ENCODE measurements at regions not wholly inside any gene's neighbourhood (a gene's known extent, or its start where the extent isn't known, plus 50 kb on each side); places are given as distances from the start of the nearest gene placed in this dataset.
"Not testable (repeated sequence)": the region's sequence is repeated elsewhere in the genome, so short reads cannot be mapped to it uniquely, and the experiment has no call there.

GRCh38 chr10:130351466-130352290 lies 215.5 kb downstream of the GLRX3 start:
- Histone ChIP-seq H3K4me3 (ENCODE audit: low read length) (no peak overlapping the region), H3K27me3 (ENCODE audit: control insufficient read depth, insufficient read depth) (no peaks in the 10 kb centered on the region), H3K4me1 (ENCODE audit: control insufficient read depth, insufficient read depth, low read length) (no peaks in the 10 kb centered on the region), H3K9me3 (ENCODE audit: control insufficient read depth, low read length) (no peaks in the 10 kb centered on the region), H3K27ac (ENCODE audit: low read length) (no peak overlapping the region)
- DNase-seq (no peak), ATAC-seq (no peak)
- intact Hi-C loops (cut with DNase I): no loop called here
- 84% methylated on average over 17 of the region's 17 CpGs for WGBS

GRCh38 chr10:130352291-130352645 lies 216.1 kb downstream of the GLRX3 start:
- Histone ChIP-seq H3K27me3 (ENCODE audit: control insufficient read depth, insufficient read depth) (no peaks in the 10 kb centered on the region), H3K4me1 (ENCODE audit: control insufficient read depth, insufficient read depth, low read length) (no peaks in the 10 kb centered on the region), H3K4me3 (ENCODE audit: low read length) (no peak overlapping the region), H3K27ac (ENCODE audit: low read length) (no peak overlapping the region), H3K9me3 (ENCODE audit: control insufficient read depth, low read length) (no peaks in the 10 kb centered on the region)
- intact Hi-C loops (cut with DNase I): no loop called here
- DNase-seq (no peak), ATAC-seq (no peak)
- 47% methylated on average over 9 of the region's 9 CpGs for WGBS

DNA sequence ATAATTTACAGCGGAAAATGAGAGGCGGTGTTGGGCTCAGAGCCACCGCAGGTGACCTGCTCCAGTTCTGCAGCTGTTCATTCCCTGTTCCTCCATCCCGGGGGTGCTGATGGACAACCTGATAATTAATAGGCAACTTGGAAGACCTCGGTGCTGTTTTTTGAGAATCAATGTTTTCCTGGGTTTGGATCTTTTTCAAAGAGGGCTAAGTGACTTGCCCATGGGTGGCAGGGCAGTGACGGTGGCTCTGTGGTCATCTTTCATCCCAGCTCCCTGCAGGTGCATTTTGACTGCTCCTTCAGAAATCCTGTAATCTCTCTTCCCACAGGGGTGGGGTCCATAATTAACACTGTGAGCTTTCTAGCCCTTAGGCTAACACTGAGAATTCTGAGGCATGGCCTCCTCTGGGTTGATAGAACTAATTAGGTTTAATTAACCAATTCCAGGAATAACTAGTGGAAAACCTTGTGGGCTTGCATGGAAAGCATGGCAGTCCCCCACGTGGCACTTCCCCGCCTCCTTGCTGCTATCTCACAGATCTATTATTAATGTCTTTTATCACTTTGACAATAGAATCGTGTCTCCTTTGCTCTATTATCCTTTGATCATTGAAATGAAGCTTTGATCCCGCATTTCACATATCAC lies 217.9 kb downstream of the GLRX3 start:
- no peak for DNase-seq

DNA sequence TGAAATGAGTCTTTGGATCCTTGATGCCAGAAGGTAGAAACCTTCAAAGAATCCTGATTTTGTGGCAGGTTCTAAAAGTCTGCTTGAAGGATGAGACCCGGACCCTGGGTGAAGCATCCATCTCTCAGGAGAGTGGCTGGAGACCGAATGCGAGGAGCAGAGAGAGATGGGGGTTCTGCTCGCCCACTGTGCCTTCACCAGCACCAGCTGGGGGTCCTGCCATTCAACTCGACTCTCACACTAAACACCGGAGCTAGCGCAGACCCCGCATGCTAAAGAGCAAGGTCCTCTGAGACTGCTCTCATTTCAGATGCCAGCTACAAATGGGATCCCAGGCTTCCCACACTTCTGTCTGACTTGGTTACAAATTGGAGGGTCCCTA lies 218.4 kb downstream of the GLRX3 start:
- Histone ChIP-seq H3K4me1 (ENCODE audit: control insufficient read depth, insufficient read depth, low read length) (no peaks in the 10 kb centered on the region), H3K27ac (ENCODE audit: low read length) (no peak overlapping the region), H3K27me3 (ENCODE audit: control insufficient read depth, insufficient read depth) (no peaks in the 10 kb centered on the region), H3K4me3 (ENCODE audit: low read length) (no peak overlapping the region), H3K9me3 (ENCODE audit: control insufficient read depth, low read length) (no peaks in the 10 kb centered on the region)
- no peak for DNase-seq
- intact Hi-C loops (cut with DNase I): no loop called here
- no peak for ATAC-seq
- 88% methylated on average over 8 of the region's 8 CpGs for WGBS

More for the DNA sequence above, 217.9 kb downstream of the GLRX3 start:
- no peaks in the 10 kb centered on the region for H3K9me3 ChIP-seq (ENCODE audit: control insufficient read depth, low read length)
- intact Hi-C loops (cut with DNase I): no loop called here
- H3K4me1 ChIP-seq (ENCODE audit: control insufficient read depth, insufficient read depth, low read length): no peaks in the 10 kb centered on the region
- no peak overlapping the region for H3K27ac ChIP-seq (ENCODE audit: low read length)
- ATAC-seq: no peak
- 83% methylated on average over 10 of the region's 10 CpGs for WGBS
- no peak overlapping the region for H3K4me3 ChIP-seq (ENCODE audit: low read length)
- no peaks in the 10 kb centered on the region for H3K27me3 ChIP-seq (ENCODE audit: control insufficient read depth, insufficient read depth)

- no peak for DNase-seq
- 81% methylated on average over 20 of the region's 20 CpGs for WGBS
- intact Hi-C loops (cut with DNase I): no loop called here
- no peaks in the 10 kb centered on the region for H3K9me3 ChIP-seq (ENCODE audit: control insufficient read depth, low read length)
- no peak overlapping the region for H3K4me3 ChIP-seq (ENCODE audit: low read length)
- no peaks in the 10 kb centered on the region for H3K27me3 ChIP-seq (ENCODE audit: control insufficient read depth, insufficient read depth)
- no peak for ATAC-seq
- H3K27ac ChIP-seq (ENCODE audit: low read length): no peak overlapping the region
- H3K4me1 ChIP-seq (ENCODE audit: control insufficient read depth, insufficient read depth, low read length): no peaks in the 10 kb centered on the region
Measured at GRCh38 chr10:130354976-130355795, 219.0 kb downstream of the GLRX3 start.

DNA sequence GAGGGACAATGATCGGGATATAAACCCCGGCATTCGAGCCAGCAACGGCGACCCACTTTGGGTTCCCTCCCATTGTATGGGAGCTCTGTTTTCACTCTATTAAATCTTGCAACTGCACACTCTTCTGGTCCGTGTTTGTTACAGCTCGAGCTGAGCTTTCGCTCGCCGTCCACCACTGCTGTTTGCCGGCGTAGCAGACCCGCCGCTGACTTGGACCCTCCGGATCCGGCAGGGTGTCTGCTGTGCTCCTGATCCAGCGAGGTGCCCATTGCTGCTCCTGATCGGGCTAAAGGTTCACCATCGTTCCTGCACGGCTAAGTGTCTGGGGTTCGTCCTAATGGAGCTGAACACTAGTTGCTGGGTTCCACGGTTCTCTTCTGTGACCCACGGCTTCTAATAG lies 220.2 kb downstream of the GLRX3 start:
- H3K4me1 ChIP-seq (ENCODE audit: control insufficient read depth, insufficient read depth, low read length); H3K9me3 ChIP-seq (ENCODE audit: control insufficient read depth, low read length); H3K27ac ChIP-seq (ENCODE audit: low read length); ATAC-seq; H3K4me3 ChIP-seq (ENCODE audit: low read length); intact Hi-C loops (cut with DNase I); H3K27me3 ChIP-seq (ENCODE audit: control insufficient read depth, insufficient read depth); DNase-seq: not testable (repeated sequence)
- whole genome bisulfite sequencing: 87% methylated on average over 23 of the region's 23 CpGs

DNA sequence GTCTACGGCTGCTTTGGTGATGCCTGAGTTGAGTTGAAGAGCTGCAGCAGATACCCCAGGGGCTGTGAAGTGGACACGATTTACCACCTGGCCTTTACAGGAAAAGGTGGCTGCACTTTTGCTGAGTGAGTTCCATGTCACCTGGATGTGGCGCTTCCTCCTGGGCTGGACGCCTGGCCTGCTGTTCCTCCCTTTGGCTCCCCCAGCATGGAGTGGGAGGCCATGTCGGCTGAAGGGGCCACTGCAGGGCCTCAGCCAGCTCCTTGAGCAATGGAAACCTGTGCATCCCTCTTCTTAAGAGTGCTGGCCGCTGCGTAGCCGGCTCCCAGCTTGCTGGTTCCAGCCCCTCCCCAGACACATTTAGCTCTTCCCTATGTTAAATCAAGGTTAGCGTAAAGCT lies 221.0 kb downstream of the GLRX3 start:
- Histone ChIP-seq H3K9me3 (ENCODE audit: control insufficient read depth, low read length) (no peaks in the 10 kb centered on the region), H3K4me3 (ENCODE audit: low read length) (no peak overlapping the region), H3K27ac (ENCODE audit: low read length) (no peak overlapping the region), H3K27me3 (ENCODE audit: control insufficient read depth, insufficient read depth) (no peaks in the 10 kb centered on the region), H3K4me1 (ENCODE audit: control insufficient read depth, insufficient read depth, low read length) (no peaks in the 10 kb centered on the region)
- ATAC-seq (no peak), DNase-seq (no peak)
- 85% methylated on average over 9 of the region's 9 CpGs for WGBS
- intact Hi-C loops (cut with DNase I): no loop called here

GRCh38 chr10:130357951-130358350 lies 221.8 kb downstream of the GLRX3 start:
- no peak for DNase-seq
- WGBS: 81% methylated on average over 12 of the region's 12 CpGs

GRCh38 chr10:130358981-130359650 lies 222.9 kb downstream of the GLRX3 start:
- WGBS: 79% methylated on average over 23 of the region's 23 CpGs
- intact Hi-C loops (cut with DNase I): no loop called here

More at GRCh38 chr10:130357951-130358350, 221.8 kb downstream of the GLRX3 start:
- no peak for ATAC-seq
- no peaks in the 10 kb centered on the region for H3K4me1 ChIP-seq (ENCODE audit: control insufficient read depth, insufficient read depth, low read length)
- no peak overlapping the region for H3K4me3 ChIP-seq (ENCODE audit: low read length)
- H3K27me3 ChIP-seq (ENCODE audit: control insufficient read depth, insufficient read depth): no peaks in the 10 kb centered on the region
- no peak overlapping the region for H3K27ac ChIP-seq (ENCODE audit: low read length)
- no peaks in the 10 kb centered on the region for H3K9me3 ChIP-seq (ENCODE audit: control insufficient read depth, low read length)
- intact Hi-C loops (cut with DNase I): no loop called here

DNA sequence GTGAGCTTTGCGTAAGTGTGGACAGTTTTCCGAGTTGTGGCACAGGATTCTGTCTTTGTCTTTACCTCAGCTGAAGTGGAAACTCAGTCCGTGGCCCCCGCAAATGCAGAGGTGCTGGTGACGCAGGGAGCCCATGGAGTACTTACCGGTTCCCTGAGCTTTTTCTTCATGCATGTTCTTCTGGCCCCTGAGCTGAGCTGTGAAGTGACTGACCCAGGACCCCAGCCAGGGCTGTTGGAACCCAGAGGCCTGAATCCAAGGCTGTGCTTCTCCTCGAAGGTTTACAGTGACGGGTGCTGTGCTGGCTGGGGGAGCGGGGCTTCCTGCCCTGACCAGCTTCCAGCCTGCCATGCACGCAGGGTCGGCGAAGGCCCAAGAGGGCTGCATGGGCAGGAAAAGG lies 223.5 kb downstream of the GLRX3 start:
- H3K4me3 ChIP-seq (ENCODE audit: low read length): no peak overlapping the region
- DNase-seq (no peak), ATAC-seq (no peak)
- H3K27ac ChIP-seq (ENCODE audit: low read length): no peak overlapping the region
- H3K27me3 ChIP-seq (ENCODE audit: control insufficient read depth, insufficient read depth): no peaks in the 10 kb centered on the region
- WGBS: 82% methylated on average over 12 of the region's 12 CpGs
- no peaks in the 10 kb centered on the region for H3K4me1 ChIP-seq (ENCODE audit: control insufficient read depth, insufficient read depth, low read length)
- intact Hi-C loops (cut with DNase I): no loop called here
- H3K9me3 ChIP-seq (ENCODE audit: control insufficient read depth, low read length): no peaks in the 10 kb centered on the region

More at GRCh38 chr10:130358981-130359650, 222.9 kb downstream of the GLRX3 start:
- Histone ChIP-seq H3K27ac (ENCODE audit: low read length) (no peak overlapping the region), H3K27me3 (ENCODE audit: control insufficient read depth, insufficient read depth) (no peaks in the 10 kb centered on the region), H3K4me1 (ENCODE audit: control insufficient read depth, insufficient read depth, low read length) (no peaks in the 10 kb centered on the region), H3K9me3 (ENCODE audit: control insufficient read depth, low read length) (no peaks in the 10 kb centered on the region), H3K4me3 (ENCODE audit: low read length) (no peak overlapping the region)
- no peak for DNase-seq
- no peak for ATAC-seq
